Retinal pigment epithelial cell (primary cell): ENCODE measurements at regions not wholly inside any gene's neighbourhood (a gene's known extent, or its start where the extent isn't known, plus 50 kb on each side); places are given as distances from the start of the nearest gene placed in this dataset.

Source experiments
- DNase-seq: peaks from one replicate; pipeline ENCODE4 v3.0.0-alpha.2; 2010; ENCODE audit warnings: low read depth
- H3K4me3 ChIP-seq: 2 replicates; pipeline ENCODE4 v1.5.1; 2011; ENCODE audit warnings: mild to moderate bottlenecking, low read length, control low read depth, moderate library complexity
- CTCF ChIP-seq: conservative IDR thresholded peaks from 2 replicates; pipeline ENCODE4 v1.5.1; 2011; ENCODE audit warnings: low read depth, low read length, control low read depth, inconsistent platforms

GRCh38 chr2:64311191-64311910 is 142.6 kb upstream of the LGALSL start:
- H3K4me3 ChIP-seq, result no peak overlapping the region
- TF ChIP-seq CTCF, result no peak
- no peak for DNase-seq

GRCh38 chr2:64311948-64312621 is 141.9 kb upstream of the LGALSL start:
- peak; percentile 91 for DNase-seq
- TF ChIP-seq CTCF, result peak; percentile 63
- peak overlapping the region; percentile 31 for H3K4me3 ChIP-seq

- no peak overlapping the region for H3K4me3 ChIP-seq
- DNase-seq, result no peak
- no peak for TF ChIP-seq CTCF
Observed at GRCh38 chr2:64312622-64313397, 141.2 kb upstream of the LGALSL start.

GRCh38 chr2:64313398-64313723 is 140.6 kb upstream of the LGALSL start:
- DNase-seq, result no peak
- no peak overlapping the region for H3K4me3 ChIP-seq
- no peak for TF ChIP-seq CTCF

GRCh38 chr2:64315291-64315960 is 138.5 kb upstream of the LGALSL start:
- DNase-seq, result no peak
- TF ChIP-seq CTCF, result no peak
- H3K4me3 ChIP-seq, result no peak overlapping the region

- no peak for DNase-seq
- H3K4me3 ChIP-seq, result no peak overlapping the region
- TF ChIP-seq CTCF, result no peak
Observed at GRCh38 chr2:64317707-64318475, 136.1 kb upstream of the LGALSL start.
